MM.1S (cell line): ENCODE measurements at regions not wholly inside any gene's neighbourhood (a gene's known extent, or its start where the extent isn't known, plus 50 kb on each side); places are given as distances from the start of the nearest gene placed in this dataset.

Experiments
- DNase-seq: peaks from one replicate; pipeline ENCODE4 v3.0.0-alpha.2; 2015
- H2AFZ ChIP-seq: fragments of 300-600 bp; sonication (generic); 2 replicates; pipeline ENCODE4 v1.6.0; 2016; ENCODE audit warnings: antibody characterized with exemption, low read length
- H3F3A ChIP-seq: fragments of 300-600 bp; sonication (generic); 2 replicates; pipeline ENCODE4 v1.6.1; 2016; ENCODE audit warnings: mild to moderate bottlenecking, antibody characterized with exemption, low read length, moderate library complexity, mixed read lengths; ENCODE audit not compliant: insufficient read depth
- H3K27ac ChIP-seq: fragments of 300-600 bp; sonication (generic); 2 replicates; pipeline ENCODE4 v1.5.1; 2016; ENCODE audit warnings: mild to moderate bottlenecking, low read length
- H3K27me3 ChIP-seq: fragments of 300-600 bp; sonication (generic); replicated peaks from 2 replicates; pipeline ENCODE4 v1.6.0; 2016; ENCODE audit warnings: low read length; ENCODE audit not compliant: insufficient read depth
- H3K36me3 ChIP-seq: fragments of 300-600 bp; sonication (generic); replicated peaks from 2 replicates; pipeline ENCODE4 v1.6.1; 2016; ENCODE audit warnings: mild to moderate bottlenecking, low read length, mixed read lengths; ENCODE audit not compliant: insufficient read depth
- H3K4me1 ChIP-seq: fragments of 300-600 bp; sonication (generic); 2 replicates; pipeline ENCODE4 v1.6.1; 2016; ENCODE audit warnings: low read length, mixed read lengths
- H3K4me2 ChIP-seq: fragments of 300-600 bp; sonication (generic); 2 replicates; pipeline ENCODE4 v1.6.0; 2016; ENCODE audit warnings: low read depth, low read length
- H3K4me3 ChIP-seq: fragments of 300-600 bp; sonication (generic); 2 replicates; pipeline ENCODE4 v1.5.1; 2016; ENCODE audit warnings: low read length, mixed read lengths
- H3K79me2 ChIP-seq: fragments of 300-600 bp; sonication (generic); 2 replicates; pipeline ENCODE4 v1.6.1; 2016; ENCODE audit warnings: mixed run types, low read length, mixed read lengths
- H3K9ac ChIP-seq: fragments of 300-600 bp; sonication (generic); 2 replicates; pipeline ENCODE4 v1.6.1; 2016; ENCODE audit warnings: low read length, mixed read lengths
- H3K9me2 ChIP-seq: fragments of 300-600 bp; sonication (generic); replicated peaks from 2 replicates; pipeline ENCODE4 v1.6.1; 2016; ENCODE audit warnings: mild to moderate bottlenecking, low read length, mixed read lengths; ENCODE audit not compliant: insufficient read depth
- H3K9me3 ChIP-seq: fragments of 300-600 bp; sonication (generic); replicated peaks from 2 replicates; pipeline ENCODE4 v1.6.1; 2016; ENCODE audit warnings: mild to moderate bottlenecking, low read length, mixed read lengths; ENCODE audit not compliant: insufficient read depth
- H4K20me1 ChIP-seq: fragments of 300-600 bp; sonication (generic); 2 replicates; pipeline ENCODE4 v1.6.1; 2016; ENCODE audit warnings: mild to moderate bottlenecking, low read length, moderate library complexity, mixed read lengths; ENCODE audit not compliant: insufficient read depth
- EZH2 ChIP-seq: fragments of 300-600 bp; sonication (generic); optimal IDR thresholded peaks from 2 replicates; pipeline ENCODE3; 2017; ENCODE audit warnings: low read depth, mild to moderate bottlenecking, antibody characterized with exemption, low read length, mixed read lengths
- EZH2phosphoT487 ChIP-seq: fragments of 300-600 bp; sonication (generic); IDR thresholded peaks from 2 replicates; pipeline ENCODE4 v1.6.1; 2018; ENCODE audit warnings: antibody characterized with exemption, low read length
- TF ChIP-seq, protein P1 (sequence below): fragments of 300-600 bp; sonication (generic); IDR thresholded peaks from 2 replicates; pipeline ENCODE4 v1.5.1; 2016; ENCODE audit warnings: antibody characterized with exemption, low read length, mixed read lengths

GRCh38 chr18:38076346-38077070 is 510.9 kb upstream of the CELF4 start:
- Histone ChIP-seq H3K27ac (no peak overlapping the region), H2AFZ (no peak overlapping the region), H4K20me1 (no peaks in the 10 kb centered on the region), H3K9me2 (no peaks in the 10 kb centered on the region), H3K4me2 (no peak overlapping the region), H3K27me3 (no peaks in the 10 kb centered on the region), H3K4me1 (no peaks in the 10 kb centered on the region), H3K36me3 (no peaks in the 10 kb centered on the region), H3K4me3 (no peak overlapping the region), H3K9me3 (no peaks in the 10 kb centered on the region), H3K9ac (no peak overlapping the region), H3F3A (no peaks in the 10 kb centered on the region), H3K79me2 (no peaks in the 10 kb centered on the region)
- TF ChIP-seq, protein P1, sequence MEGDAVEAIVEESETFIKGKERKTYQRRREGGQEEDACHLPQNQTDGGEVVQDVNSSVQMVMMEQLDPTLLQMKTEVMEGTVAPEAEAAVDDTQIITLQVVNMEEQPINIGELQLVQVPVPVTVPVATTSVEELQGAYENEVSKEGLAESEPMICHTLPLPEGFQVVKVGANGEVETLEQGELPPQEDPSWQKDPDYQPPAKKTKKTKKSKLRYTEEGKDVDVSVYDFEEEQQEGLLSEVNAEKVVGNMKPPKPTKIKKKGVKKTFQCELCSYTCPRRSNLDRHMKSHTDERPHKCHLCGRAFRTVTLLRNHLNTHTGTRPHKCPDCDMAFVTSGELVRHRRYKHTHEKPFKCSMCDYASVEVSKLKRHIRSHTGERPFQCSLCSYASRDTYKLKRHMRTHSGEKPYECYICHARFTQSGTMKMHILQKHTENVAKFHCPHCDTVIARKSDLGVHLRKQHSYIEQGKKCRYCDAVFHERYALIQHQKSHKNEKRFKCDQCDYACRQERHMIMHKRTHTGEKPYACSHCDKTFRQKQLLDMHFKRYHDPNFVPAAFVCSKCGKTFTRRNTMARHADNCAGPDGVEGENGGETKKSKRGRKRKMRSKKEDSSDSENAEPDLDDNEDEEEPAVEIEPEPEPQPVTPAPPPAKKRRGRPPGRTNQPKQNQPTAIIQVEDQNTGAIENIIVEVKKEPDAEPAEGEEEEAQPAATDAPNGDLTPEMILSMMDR: no peak
- TF ChIP-seq EZH2phosphoT487 (no peak), EZH2 (no peak)
- DNase-seq: no peak

GRCh38 chr18:38074298-38074876 is 508.8 kb upstream of the CELF4 start:
- H3K9me3 ChIP-seq: no peaks in the 10 kb centered on the region
- TF ChIP-seq, protein P1: no peak
- TF ChIP-seq EZH2phosphoT487 (no peak), EZH2 (no peak)
- no peaks in the 10 kb centered on the region for H4K20me1 ChIP-seq
- no peak overlapping the region for H3K27ac ChIP-seq
- H3K79me2 ChIP-seq: no peaks in the 10 kb centered on the region
- no peaks in the 10 kb centered on the region for H3K9me2 ChIP-seq
- no peaks in the 10 kb centered on the region for H3K27me3 ChIP-seq
- no peak overlapping the region for H2AFZ ChIP-seq
- no peaks in the 10 kb centered on the region for H3K36me3 ChIP-seq
- DNase-seq: no peak
- H3K4me1 ChIP-seq: no peaks in the 10 kb centered on the region
- H3F3A ChIP-seq: no peaks in the 10 kb centered on the region
- H3K9ac ChIP-seq: no peak overlapping the region
- H3K4me3 ChIP-seq: no peak overlapping the region
- no peak overlapping the region for H3K4me2 ChIP-seq

DNA sequence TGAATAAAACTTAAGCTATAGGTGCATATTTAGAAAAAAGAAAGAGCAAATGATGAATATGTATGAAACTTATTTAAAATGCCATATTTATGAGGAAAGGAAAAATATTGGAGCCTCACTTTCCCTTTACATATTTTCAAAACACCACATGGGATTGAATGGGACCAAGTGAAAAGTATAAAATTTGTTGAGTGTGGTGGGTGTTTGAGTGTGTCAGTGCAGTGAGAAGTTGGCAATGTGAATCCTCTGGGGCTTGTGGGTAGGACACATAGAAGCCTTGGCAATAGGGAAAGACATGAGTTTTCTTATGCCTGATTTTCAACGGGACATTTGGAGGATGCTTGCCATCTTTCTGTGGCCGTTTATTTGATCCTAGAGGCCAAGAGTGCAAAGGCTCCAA is 502.2 kb upstream of the CELF4 start:
- no peak for TF ChIP-seq EZH2
- Histone ChIP-seq H2AFZ (no peak overlapping the region), H3K9me2 (no peaks in the 10 kb centered on the region), H3K4me3 (no peak overlapping the region), H3F3A (no peaks in the 10 kb centered on the region), H3K27ac (no peak overlapping the region), H3K4me2 (no peak overlapping the region), H3K27me3 (no peaks in the 10 kb centered on the region), H4K20me1 (no peaks in the 10 kb centered on the region), H3K4me1 (no peaks in the 10 kb centered on the region), H3K79me2 (no peaks in the 10 kb centered on the region), H3K9me3 (no peaks in the 10 kb centered on the region), H3K36me3 (no peaks in the 10 kb centered on the region), H3K9ac (no peak overlapping the region)
- no peak for DNase-seq

DNA sequence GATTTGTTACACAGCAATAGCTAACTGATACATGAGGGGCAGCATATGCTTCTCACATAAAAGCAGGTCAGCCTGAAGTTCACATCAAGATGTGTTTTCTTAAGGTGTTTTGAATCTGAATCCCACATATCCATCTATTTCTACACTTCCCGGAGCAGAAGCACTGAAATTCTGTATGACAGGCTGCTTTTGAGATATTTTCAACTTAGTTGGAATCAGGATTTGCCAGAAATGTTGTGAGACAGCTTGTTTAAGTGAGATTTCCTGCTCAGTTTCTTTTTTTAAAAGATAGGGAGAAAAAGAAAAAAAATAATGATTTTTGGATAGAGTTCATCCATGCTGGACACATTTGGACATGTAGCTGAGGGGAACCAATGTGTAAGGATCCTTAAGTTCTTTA is 501.5 kb upstream of the CELF4 start:
- Histone ChIP-seq H3K9ac (no peak overlapping the region), H3K27ac (no peak overlapping the region), H2AFZ (no peak overlapping the region), H3K27me3 (no peaks in the 10 kb centered on the region), H3K9me3 (no peaks in the 10 kb centered on the region), H3F3A (no peaks in the 10 kb centered on the region), H3K36me3 (no peaks in the 10 kb centered on the region), H3K4me3 (no peak overlapping the region), H4K20me1 (no peaks in the 10 kb centered on the region), H3K4me2 (no peak overlapping the region), H3K4me1 (no peaks in the 10 kb centered on the region), H3K79me2 (no peaks in the 10 kb centered on the region), H3K9me2 (no peaks in the 10 kb centered on the region)
- no peak for TF ChIP-seq EZH2phosphoT487
- TF ChIP-seq EZH2: no peak
- TF ChIP-seq, protein P1: no peak
- no peak for DNase-seq
